ENCODE measurements at regions not wholly inside any gene's neighbourhood (a gene's known extent, or its start where the extent isn't known, plus 50 kb on each side); places are given as distances from the start of the nearest gene placed in this dataset.

DNA sequence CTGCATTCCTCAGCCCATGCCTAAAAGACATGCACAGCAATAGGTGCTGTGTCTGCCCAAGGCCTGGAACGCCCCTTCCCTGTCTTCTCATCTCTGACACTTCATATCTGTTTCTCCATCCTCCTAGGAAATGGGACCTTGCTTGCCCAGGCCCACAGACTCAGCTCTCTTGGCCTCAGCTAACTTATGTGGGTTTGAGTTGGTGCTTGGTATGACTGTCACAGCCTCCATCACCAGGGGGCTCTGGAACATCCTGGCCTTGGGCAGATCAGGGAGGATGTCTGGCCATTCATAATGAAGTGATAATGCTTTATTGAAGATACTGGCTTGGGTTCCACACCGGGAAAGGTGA, 156.7 kb upstream of the SMAD3 start:
- intact Hi-C loops (cut with DNase I): no loop called here
- H3K27me3 ChIP-seq: no peaks in the 10 kb centered on the region
- H3K9me3 ChIP-seq: no peaks in the 10 kb centered on the region
- DNase-seq (no peak), ATAC-seq (no peak)
- TF ChIP-seq, protein P1, sequence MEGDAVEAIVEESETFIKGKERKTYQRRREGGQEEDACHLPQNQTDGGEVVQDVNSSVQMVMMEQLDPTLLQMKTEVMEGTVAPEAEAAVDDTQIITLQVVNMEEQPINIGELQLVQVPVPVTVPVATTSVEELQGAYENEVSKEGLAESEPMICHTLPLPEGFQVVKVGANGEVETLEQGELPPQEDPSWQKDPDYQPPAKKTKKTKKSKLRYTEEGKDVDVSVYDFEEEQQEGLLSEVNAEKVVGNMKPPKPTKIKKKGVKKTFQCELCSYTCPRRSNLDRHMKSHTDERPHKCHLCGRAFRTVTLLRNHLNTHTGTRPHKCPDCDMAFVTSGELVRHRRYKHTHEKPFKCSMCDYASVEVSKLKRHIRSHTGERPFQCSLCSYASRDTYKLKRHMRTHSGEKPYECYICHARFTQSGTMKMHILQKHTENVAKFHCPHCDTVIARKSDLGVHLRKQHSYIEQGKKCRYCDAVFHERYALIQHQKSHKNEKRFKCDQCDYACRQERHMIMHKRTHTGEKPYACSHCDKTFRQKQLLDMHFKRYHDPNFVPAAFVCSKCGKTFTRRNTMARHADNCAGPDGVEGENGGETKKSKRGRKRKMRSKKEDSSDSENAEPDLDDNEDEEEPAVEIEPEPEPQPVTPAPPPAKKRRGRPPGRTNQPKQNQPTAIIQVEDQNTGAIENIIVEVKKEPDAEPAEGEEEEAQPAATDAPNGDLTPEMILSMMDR (IDR thresholded peaks at IDR 0.05): no peak
- peaks cover 0 to 8% of the 10 kb centered on the region in 2 donors for H3K4me1 ChIP-seq
- no peaks in the 10 kb centered on the region for H3K36me3 ChIP-seq
- no peak overlapping the region for H3K4me3 ChIP-seq
- no peak overlapping the region for H3K27ac ChIP-seq

DNA sequence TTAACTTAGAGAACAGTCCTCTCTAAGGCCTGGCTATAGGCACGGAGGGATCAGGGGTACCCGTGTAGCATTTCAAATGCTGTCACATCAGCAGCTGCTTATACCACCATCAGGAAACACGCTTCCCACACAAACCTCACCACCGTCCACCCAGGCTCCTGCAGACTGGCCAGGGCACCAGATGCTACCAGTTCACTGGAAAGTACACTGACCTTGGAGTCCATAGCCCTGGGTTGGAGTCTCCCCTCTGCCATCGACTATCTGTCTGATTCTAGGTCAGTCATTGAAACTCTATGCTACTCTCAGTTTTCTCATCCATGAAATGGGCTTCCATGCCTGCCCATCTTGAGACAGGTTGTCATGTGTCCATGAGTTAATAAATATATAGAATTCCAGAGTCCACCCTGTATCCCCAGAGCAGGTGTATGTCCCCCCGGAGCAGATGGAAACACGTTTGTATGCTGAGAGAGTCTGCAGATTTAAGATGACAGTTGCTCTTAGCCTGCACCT, 156.0 kb upstream of the SMAD3 start:
- intact Hi-C loops (cut with DNase I): no loop called here
- Histone ChIP-seq H3K4me3 (no peak overlapping the region), H3K9me3 (no peaks in the 10 kb centered on the region), H3K27ac (no peak overlapping the region), H3K36me3 (no peaks in the 10 kb centered on the region), H3K27me3 (no peaks in the 10 kb centered on the region), H3K4me1 (peaks cover 0 to 8% of the 10 kb centered on the region in 2 donors)
- ATAC-seq: no peak
- TF ChIP-seq, protein P1 (IDR thresholded peaks at IDR 0.05): no peak
- DNase-seq: no peak

DNA sequence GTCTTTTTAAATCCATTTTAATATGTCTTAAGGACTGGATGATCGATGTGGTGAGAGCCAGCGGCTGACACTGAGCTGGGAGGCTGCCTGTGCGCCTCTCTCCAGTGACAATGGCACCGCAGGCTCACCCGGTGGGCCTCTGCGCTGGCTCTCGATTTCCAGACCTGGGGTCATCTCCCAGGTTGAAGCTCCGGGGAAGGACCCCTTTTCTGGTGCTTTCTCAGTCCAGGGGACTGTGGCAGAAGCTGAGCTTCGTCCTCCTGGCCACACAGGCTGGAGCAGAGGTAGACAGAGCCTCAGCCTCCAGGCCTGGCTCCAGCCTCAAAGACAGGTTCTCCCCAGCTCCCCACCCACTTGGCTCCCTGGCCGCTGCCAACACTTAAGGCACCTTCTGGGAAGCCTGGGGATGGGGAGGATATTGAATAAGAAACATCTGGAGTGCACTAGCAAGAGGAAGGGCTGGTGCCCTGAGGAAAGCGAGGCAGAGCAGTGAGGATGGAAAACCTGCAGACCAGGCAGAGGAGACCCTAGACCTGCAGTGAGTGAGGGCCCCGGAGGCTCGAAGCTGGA, 154.2 kb upstream of the SMAD3 start:
- H3K27me3 ChIP-seq: no peaks in the 10 kb centered on the region
- H3K9me3 ChIP-seq: no peaks in the 10 kb centered on the region
- DNase-seq (no peak), ATAC-seq (no peak)
- TF ChIP-seq, protein P1 (IDR thresholded peaks at IDR 0.05): no peak
- intact Hi-C loops (cut with DNase I): no loop called here
- H3K4me1 ChIP-seq: peaks cover 0 to 8% of the 10 kb centered on the region in 2 donors
- no peaks in the 10 kb centered on the region for H3K36me3 ChIP-seq
- H3K4me3 ChIP-seq: no peak overlapping the region
- no peak overlapping the region for H3K27ac ChIP-seq

DNA sequence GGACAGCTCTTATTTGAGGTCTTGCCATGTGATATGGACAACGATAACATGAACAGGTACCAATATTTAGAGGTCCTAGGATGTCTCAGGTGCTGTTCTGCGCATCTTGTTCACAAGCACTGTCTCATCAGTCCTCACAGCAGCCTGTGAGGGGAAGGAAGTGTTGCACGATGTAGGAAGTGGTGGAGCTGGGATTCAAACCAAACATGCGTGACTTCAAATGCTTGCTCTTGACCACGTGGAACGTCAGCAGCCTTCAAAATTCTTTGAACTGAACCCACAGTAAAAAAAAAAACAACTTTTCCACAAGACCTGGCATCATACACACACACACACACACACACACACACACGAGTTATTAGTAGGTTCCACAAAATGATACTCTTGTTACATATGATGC, 153.4 kb upstream of the SMAD3 start:
- TF ChIP-seq, protein P1 (IDR thresholded peaks at IDR 0.05): no peak
- peak; percentile 25 for ATAC-seq
- DNase-seq: no peak
- Histone ChIP-seq H3K27me3 (no peaks in the 10 kb centered on the region), H3K4me3 (no peak overlapping the region), H3K36me3 (no peaks in the 10 kb centered on the region), H3K9me3 (no peaks in the 10 kb centered on the region), H3K27ac (no peak overlapping the region), H3K4me1 (peaks cover 0 to 8% of the 10 kb centered on the region in 2 donors)
- intact Hi-C loops (cut with DNase I): no loop called here

DNA sequence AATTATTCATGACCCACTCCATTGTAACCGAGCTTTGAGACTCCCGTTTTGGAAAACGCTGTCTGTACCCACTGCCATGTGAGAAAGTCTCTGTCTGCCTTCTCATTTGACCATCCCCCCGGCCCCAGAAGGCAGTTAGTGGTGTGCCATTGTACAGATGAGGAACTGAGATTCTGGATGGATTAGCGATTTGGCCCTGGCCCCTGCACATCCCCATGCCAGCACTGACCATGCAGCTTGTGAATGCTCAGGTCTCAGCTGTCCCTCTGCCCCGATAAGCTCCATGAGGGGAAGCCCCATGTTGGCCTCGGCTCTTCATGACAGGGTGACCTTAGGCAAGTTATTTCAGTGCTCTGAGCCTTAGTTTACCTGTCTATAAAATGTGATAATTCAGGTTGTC, 153.0 kb upstream of the SMAD3 start:
- H3K4me3 ChIP-seq: no peak overlapping the region
- no peak overlapping the region for H3K27ac ChIP-seq
- peaks cover 0 to 8% of the 10 kb centered on the region in 2 donors for H3K4me1 ChIP-seq
- H3K36me3 ChIP-seq: no peaks in the 10 kb centered on the region
- intact Hi-C loops (cut with DNase I): no loop called here
- H3K27me3 ChIP-seq: no peaks in the 10 kb centered on the region
- TF ChIP-seq, protein P1 (IDR thresholded peaks at IDR 0.05): no peak
- ATAC-seq (no peak), DNase-seq (no peak)
- H3K9me3 ChIP-seq: no peaks in the 10 kb centered on the region
